H9 (cell line): ENCODE measurements at regions not wholly inside any gene's neighbourhood (a gene's known extent, or its start where the extent isn't known, plus 50 kb on each side); places are given as distances from the start of the nearest gene placed in this dataset.

Source experiments
- DNase-seq: peaks from one replicate; pipeline ENCODE4 v3.0.0-alpha.2; 2017
- H2AFZ ChIP-seq: one replicate; pipeline ENCODE4 v1.6.1; 2013; ENCODE audit warnings: mild to moderate bottlenecking, low read length, control low read depth, moderate library complexity
- H2AK5ac ChIP-seq: 2 replicates; pipeline ENCODE4 v1.6.1; 2013; ENCODE audit warnings: low read length, control low read depth, mixed read lengths; ENCODE audit not compliant: insufficient read length
- H2BK120ac ChIP-seq: one replicate; pipeline ENCODE4 v1.6.1; 2013; ENCODE audit warnings: low read depth, mild to moderate bottlenecking, low read length, control low read depth, inconsistent platforms; ENCODE audit not compliant: poor library complexity, severe bottlenecking
- H2BK12ac ChIP-seq: 2 replicates; pipeline ENCODE4 v1.6.1; 2013; ENCODE audit warnings: low read length, control low read depth, mixed read lengths, low read depth; ENCODE audit not compliant: insufficient read length
- H2BK15ac ChIP-seq: 2 replicates; pipeline ENCODE4 v1.6.1; 2013; ENCODE audit warnings: low read depth, low read length, control low read depth
- H2BK20ac ChIP-seq: one replicate; pipeline ENCODE4 v1.6.1; 2013; ENCODE audit warnings: low read depth, mild to moderate bottlenecking, low read length, control low read depth, inconsistent platforms; ENCODE audit not compliant: poor library complexity, severe bottlenecking
- H2BK5ac ChIP-seq: 2 replicates; pipeline ENCODE4 v1.6.1; 2013; ENCODE audit warnings: low read length, control low read depth, mixed read lengths; ENCODE audit not compliant: insufficient read length
- H3K14ac ChIP-seq: 2 replicates; pipeline ENCODE4 v1.6.1; 2013; ENCODE audit warnings: low read length, control low read depth; ENCODE audit not compliant: insufficient read depth
- H3K18ac ChIP-seq: 2 replicates; pipeline ENCODE4 v1.6.1; 2013; ENCODE audit warnings: low read depth, mild to moderate bottlenecking, mixed read lengths, low read length, control low read depth; ENCODE audit not compliant: insufficient read length
- H3K23ac ChIP-seq: 2 replicates; pipeline ENCODE4 v1.6.1; 2013; ENCODE audit warnings: low read length, control low read depth, mixed read lengths, low read depth; ENCODE audit not compliant: insufficient read length
- H3K23me2 ChIP-seq: 2 replicates; pipeline ENCODE4 v1.6.1; 2013; ENCODE audit warnings: low read depth, mild to moderate bottlenecking, mixed read lengths, low read length, control low read depth; ENCODE audit not compliant: insufficient read length, poor library complexity, severe bottlenecking
- H3K27ac ChIP-seq: 2 replicates; pipeline ENCODE4 v1.5.1; 2013; ENCODE audit warnings: low read length, control low read depth, mixed read lengths, low read depth; ENCODE audit not compliant: insufficient read length
- H3K27me3 ChIP-seq: 2 replicates; pipeline ENCODE4 v1.6.1; 2013; ENCODE audit warnings: low read length, control low read depth, inconsistent platforms; ENCODE audit not compliant: insufficient read depth
- H3K4ac ChIP-seq: 2 replicates; pipeline ENCODE4 v1.6.1; 2013; ENCODE audit warnings: low read depth, mild to moderate bottlenecking, control low read depth, inconsistent platforms, low read length, moderate library complexity
- H3K4me1 ChIP-seq: 2 replicates; pipeline ENCODE4 v1.6.1; 2013; ENCODE audit warnings: low read length, control low read depth, inconsistent platforms; ENCODE audit not compliant: insufficient read depth
- H3K4me2 ChIP-seq: 2 replicates; pipeline ENCODE4 v1.6.1; 2013; ENCODE audit warnings: low read length, control low read depth, mixed read lengths; ENCODE audit not compliant: insufficient read length, insufficient read depth
- H3K56ac ChIP-seq: 2 replicates; pipeline ENCODE4 v1.6.1; 2013; ENCODE audit warnings: low read depth, mild to moderate bottlenecking, mixed read lengths, low read length, control low read depth; ENCODE audit not compliant: insufficient read length
- H3K79me1 ChIP-seq: 2 replicates; pipeline ENCODE4 v1.6.1; 2013; ENCODE audit warnings: low read depth, mild to moderate bottlenecking, moderate library complexity, low read length, control low read depth, inconsistent platforms; ENCODE audit not compliant: insufficient read depth, poor library complexity, severe bottlenecking
- H3K79me2 ChIP-seq: 2 replicates; pipeline ENCODE4 v1.6.1; 2013; ENCODE audit warnings: low read length, control low read depth, inconsistent platforms; ENCODE audit not compliant: insufficient read depth
- H3K9ac ChIP-seq: 2 replicates; pipeline ENCODE4 v1.6.1; 2013; ENCODE audit warnings: low read length, control low read depth, mixed read lengths; ENCODE audit not compliant: insufficient read length; ENCODE audit errors: extremely low read depth
- H3K9me3 ChIP-seq: one replicate; pipeline ENCODE4 v1.6.1; 2013; ENCODE audit warnings: low read depth, low read length, inconsistent platforms; ENCODE audit not compliant: control insufficient read depth
- H3T11ph ChIP-seq: one replicate; pipeline ENCODE4 v1.6.1; 2013; ENCODE audit warnings: mild to moderate bottlenecking, low read length, control low read depth, inconsistent platforms
- H4K20me1 ChIP-seq: one replicate; pipeline ENCODE4 v1.6.1; 2013; ENCODE audit not compliant: control insufficient read depth, insufficient read length, insufficient read depth
- H4K5ac ChIP-seq: 2 replicates; pipeline ENCODE4 v1.6.1; 2013; ENCODE audit warnings: low read depth, mild to moderate bottlenecking, mixed read lengths, low read length, control low read depth; ENCODE audit not compliant: insufficient read length
- H4K8ac ChIP-seq: replicated peaks from 2 replicates; pipeline ENCODE4 v1.6.1; 2013; ENCODE audit warnings: low read length, control low read depth, mixed read lengths, low read depth; ENCODE audit not compliant: insufficient read length
- H4K91ac ChIP-seq: 2 replicates; pipeline ENCODE4 v1.6.1; 2013; ENCODE audit warnings: low read depth, mild to moderate bottlenecking, moderate library complexity, mixed read lengths, low read length, control low read depth; ENCODE audit not compliant: insufficient read length
- H3K27ac Mint-ChIP-seq, 3 experiments: 2 replicates in 2 of 3; 3 replicates in 1 of 3; pipeline ENCODE4 v1.8.0; 2020 to 2021; ENCODE audit warnings: mixed read lengths in 3 of 3, mild to moderate bottlenecking in 1 of 3, moderate library complexity in 1 of 3
- H3K27me3 Mint-ChIP-seq: 2 replicates; pipeline ENCODE4 v1.8.0; 2021; ENCODE audit warnings: low read depth, mild to moderate bottlenecking, moderate library complexity, mixed read lengths
- H3K36me3 Mint-ChIP-seq, 3 experiments: 2 replicates in 2 of 3; 3 replicates in 1 of 3; pipeline ENCODE4 v1.8.0; 2020 to 2021; ENCODE audit warnings: low read depth in 3 of 3, mixed read lengths in 3 of 3; ENCODE audit not compliant: insufficient read depth in 1 of 3
- H3K4me1 Mint-ChIP-seq, 2 experiments: 2 replicates each; pipeline ENCODE4 v1.8.0; 2020; ENCODE audit warnings: mixed read lengths in 2 of 2
- H3K4me3 Mint-ChIP-seq, 2 experiments: 2 replicates in 1 of 2; 3 replicates in 1 of 2; pipeline ENCODE4 v1.8.0; 2020 to 2021; ENCODE audit warnings: mild to moderate bottlenecking in 2 of 2, mixed read lengths in 2 of 2, moderate library complexity in 1 of 2
- H3K9me3 Mint-ChIP-seq, 2 experiments: 2 replicates in 1 of 2; 3 replicates in 1 of 2; pipeline ENCODE4 v1.8.0; 2020; ENCODE audit warnings: mild to moderate bottlenecking in 2 of 2, mixed read lengths in 2 of 2, moderate library complexity in 1 of 2
- WGBS: extraction: QIAGEN DNeasy Blood & Tissue Kit; methylation state at CpG from one replicate; pipeline ENCODE4 v1.1.7; 2013; ENCODE audit warnings: missing lambda C conversion rate, low lambda C conversion rate, mixed read lengths; ENCODE audit not compliant: insufficient read length; ENCODE audit errors: extremely low coverage; 5-methylcytosine and 5-hydroxymethylcytosine counted together
- TF ChIP-seq, protein P1 (sequence below): fragments of 200-600 bp; sonication (generic); conservative IDR thresholded peaks from 3 replicates; pipeline ENCODE4 v1.8.0; 2021; ENCODE audit warnings: antibody characterized with exemption, mild to moderate bottlenecking

DNA sequence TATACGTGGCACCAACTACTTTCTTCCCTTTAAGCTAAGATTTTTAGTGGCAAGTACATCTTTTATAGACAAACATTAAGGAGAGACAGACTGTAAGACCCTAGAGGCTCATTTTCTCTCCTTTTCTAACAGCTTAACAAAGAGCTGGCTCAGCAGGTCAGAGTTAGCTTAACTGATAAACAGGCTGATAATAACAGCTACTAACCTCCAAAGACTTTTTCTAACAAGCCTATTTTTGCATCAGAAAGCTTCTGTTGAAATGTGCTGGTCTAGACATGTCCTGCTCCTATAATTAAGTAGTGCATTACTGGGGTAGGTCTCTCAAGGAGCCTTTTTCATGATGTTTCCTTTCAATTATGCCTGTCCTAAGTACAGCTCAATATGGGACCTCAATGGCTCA lies 238.2 kb upstream of the FAM3C start:
- H3K4ac ChIP-seq: no peak overlapping the region
- H3T11ph ChIP-seq: no peak overlapping the region
- no peak overlapping the region for H4K91ac ChIP-seq
- WGBS: no CpG with 5 or more reads among the region's 1 CpG
- no peaks in the 10 kb centered on the region for H3K79me2 ChIP-seq
- H3K9ac ChIP-seq: no peak overlapping the region
- no peak overlapping the region for H3K56ac ChIP-seq
- H4K8ac ChIP-seq: no peak overlapping the region
- H2AFZ ChIP-seq: no peak overlapping the region
- TF ChIP-seq, protein P1, sequence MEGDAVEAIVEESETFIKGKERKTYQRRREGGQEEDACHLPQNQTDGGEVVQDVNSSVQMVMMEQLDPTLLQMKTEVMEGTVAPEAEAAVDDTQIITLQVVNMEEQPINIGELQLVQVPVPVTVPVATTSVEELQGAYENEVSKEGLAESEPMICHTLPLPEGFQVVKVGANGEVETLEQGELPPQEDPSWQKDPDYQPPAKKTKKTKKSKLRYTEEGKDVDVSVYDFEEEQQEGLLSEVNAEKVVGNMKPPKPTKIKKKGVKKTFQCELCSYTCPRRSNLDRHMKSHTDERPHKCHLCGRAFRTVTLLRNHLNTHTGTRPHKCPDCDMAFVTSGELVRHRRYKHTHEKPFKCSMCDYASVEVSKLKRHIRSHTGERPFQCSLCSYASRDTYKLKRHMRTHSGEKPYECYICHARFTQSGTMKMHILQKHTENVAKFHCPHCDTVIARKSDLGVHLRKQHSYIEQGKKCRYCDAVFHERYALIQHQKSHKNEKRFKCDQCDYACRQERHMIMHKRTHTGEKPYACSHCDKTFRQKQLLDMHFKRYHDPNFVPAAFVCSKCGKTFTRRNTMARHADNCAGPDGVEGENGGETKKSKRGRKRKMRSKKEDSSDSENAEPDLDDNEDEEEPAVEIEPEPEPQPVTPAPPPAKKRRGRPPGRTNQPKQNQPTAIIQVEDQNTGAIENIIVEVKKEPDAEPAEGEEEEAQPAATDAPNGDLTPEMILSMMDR: no peak
- peaks cover 2% of the 10 kb centered on the region; the same call in 1 of the 2 replicates for H3K4me1 ChIP-seq
- no peak overlapping the region for H3K18ac ChIP-seq
- H3K23ac ChIP-seq: no peak overlapping the region
- H3K14ac ChIP-seq: no peak overlapping the region
- DNase-seq: no peak
- H2BK12ac ChIP-seq: no peak overlapping the region
- no peak overlapping the region for H3K27ac ChIP-seq
- H3K4me3 Mint-ChIP-seq: no peak overlapping the region
- no peak overlapping the region for H3K4me2 ChIP-seq
- no peak overlapping the region for H2BK20ac ChIP-seq
- no peak overlapping the region for H2AK5ac ChIP-seq
- H3K9me3 Mint-ChIP-seq: no peaks in the 10 kb centered on the region
- no peaks in the 10 kb centered on the region for H3K9me3 ChIP-seq
- H2BK5ac ChIP-seq: no peak overlapping the region
- H3K36me3 Mint-ChIP-seq: peaks cover 0 to 6% (median 0%) of the 10 kb centered on the region in 3 experiments; a peak in 3 of 7 replicates
- no peaks in the 10 kb centered on the region for H3K79me1 ChIP-seq
- no peaks in the 10 kb centered on the region for H3K23me2 ChIP-seq
- H3K27ac Mint-ChIP-seq: no peak overlapping the region; a peak in 2 of 7 replicates
- H4K5ac ChIP-seq: no peak overlapping the region
- H3K27me3 ChIP-seq: no peaks in the 10 kb centered on the region
- H4K20me1 ChIP-seq: no peaks in the 10 kb centered on the region
- H2BK120ac ChIP-seq: no peak overlapping the region
- no peak overlapping the region for H2BK15ac ChIP-seq
- no peaks in the 10 kb centered on the region for H3K27me3 Mint-ChIP-seq
- H3K4me1 Mint-ChIP-seq: peaks cover 13 to 14% of the 10 kb centered on the region in 2 experiments
